ENCODE measurements at regions not wholly inside any gene's neighbourhood (a gene's known extent, or its start where the extent isn't known, plus 50 kb on each side); places are given as distances from the start of the nearest gene placed in this dataset.

DNA sequence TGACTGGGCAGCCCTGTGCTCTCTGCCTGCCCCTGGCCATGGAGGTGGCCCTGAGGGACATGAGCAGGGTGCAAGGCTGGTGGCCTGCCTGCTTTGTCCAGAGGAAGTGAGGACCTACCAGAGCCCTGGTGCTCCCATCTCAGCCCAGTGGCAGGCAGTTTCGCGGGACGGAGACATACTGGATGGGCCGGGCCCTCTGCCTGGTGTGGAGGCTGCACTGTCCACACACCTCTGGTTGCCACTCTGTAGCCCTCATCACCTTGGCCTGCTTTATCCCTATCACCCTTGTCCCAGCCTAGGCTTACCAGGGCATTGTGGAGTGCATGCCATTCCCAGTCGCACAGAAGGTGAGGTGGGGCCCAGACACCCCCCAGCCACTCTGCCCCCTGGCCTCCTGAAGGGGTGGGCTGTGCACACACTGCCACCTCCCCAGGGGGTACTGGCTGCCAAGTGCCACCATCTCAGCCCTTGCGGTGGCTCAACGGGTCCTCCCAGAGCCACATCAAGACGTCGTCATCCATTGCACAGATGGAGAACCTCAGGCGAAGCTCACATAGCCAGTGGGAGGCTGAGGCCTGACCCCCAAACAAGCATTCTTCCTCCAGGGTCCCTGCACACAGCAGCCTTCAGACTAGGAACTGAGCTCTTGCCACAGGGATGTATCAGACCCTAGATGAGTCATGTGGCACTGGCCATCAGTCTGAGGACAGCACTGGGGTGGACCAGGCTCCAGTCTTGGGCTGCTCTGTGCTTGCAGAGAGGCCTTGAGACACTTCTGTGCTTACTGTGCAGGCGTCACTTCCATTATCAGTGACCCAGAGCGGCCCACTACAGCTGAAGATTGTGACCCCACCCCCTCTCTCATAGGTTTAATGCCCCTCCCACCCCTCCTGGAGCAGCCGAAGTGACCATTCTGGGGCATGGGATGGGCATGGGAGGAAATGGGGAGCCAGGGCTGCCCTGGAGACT is 176.1 kb downstream of the IGLL1 start:
- TF ChIP-seq FOXM1 (IDR thresholded peaks at IDR 0.05; ENCODE audit: borderline replicate concordance), result no peak
- TF ChIP-seq ZNF384 (IDR thresholded peaks at IDR 0.05), result no peak
- no peak for TF ChIP-seq LEF1 (IDR thresholded peaks at IDR 0.05; ENCODE audit: borderline replicate concordance)
- no peak for TF ChIP-seq HDGF (IDR thresholded peaks at IDR 0.05; ENCODE audit: borderline replicate concordance)
- no peak for TF ChIP-seq CTBP1 (IDR thresholded peaks at IDR 0.05; ENCODE audit: borderline replicate concordance)
- TF ChIP-seq NFRKB (IDR thresholded peaks at IDR 0.05), result no peak
- TF ChIP-seq SP1 (IDR thresholded peaks at IDR 0.05), result no peak
- TF ChIP-seq FOXK2 (IDR thresholded peaks at IDR 0.05), result no peak
- TF ChIP-seq, protein P1, sequence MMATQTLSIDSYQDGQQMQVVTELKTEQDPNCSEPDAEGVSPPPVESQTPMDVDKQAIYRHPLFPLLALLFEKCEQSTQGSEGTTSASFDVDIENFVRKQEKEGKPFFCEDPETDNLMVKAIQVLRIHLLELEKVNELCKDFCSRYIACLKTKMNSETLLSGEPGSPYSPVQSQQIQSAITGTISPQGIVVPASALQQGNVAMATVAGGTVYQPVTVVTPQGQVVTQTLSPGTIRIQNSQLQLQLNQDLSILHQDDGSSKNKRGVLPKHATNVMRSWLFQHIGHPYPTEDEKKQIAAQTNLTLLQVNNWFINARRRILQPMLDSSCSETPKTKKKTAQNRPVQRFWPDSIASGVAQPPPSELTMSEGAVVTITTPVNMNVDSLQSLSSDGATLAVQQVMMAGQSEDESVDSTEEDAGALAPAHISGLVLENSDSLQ (IDR thresholded peaks at IDR 0.05), result no peak
- TF ChIP-seq FOXA1 (IDR thresholded peaks at IDR 0.05), result no peak
- TF ChIP-seq BHLHE40 (IDR thresholded peaks at IDR 0.05; ENCODE audit: borderline replicate concordance), result no peak
- no peak for DNase-seq (ENCODE audit: extremely low spot score)
- CTCF ChIA-PET, result interaction anchor here (0.9 kb wide), 1 partner anchor 18 kb away, joined by 3 read pairs; no protein-coding TSS in a partner anchor
- POLR2A ChIA-PET, result no interaction called here

GRCh38 chr22:23403152-23403719 is 176.9 kb downstream of the IGLL1 start:
- ChIA-PET CTCF (interaction anchor here (0.9 kb wide), 1 partner anchor 18 kb away, joined by 3 read pairs; no protein-coding TSS in a partner anchor), POLR2A (no interaction called here)
- TF ChIP-seq CTBP1 (IDR thresholded peaks at IDR 0.05; ENCODE audit: borderline replicate concordance) (no peak), TARDBP (IDR thresholded peaks at IDR 0.05) (no peak), L3MBTL2 (conservative IDR thresholded peaks at IDR 0.05) (no peak), NFRKB (IDR thresholded peaks at IDR 0.05) (no peak)
- no peak for DNase-seq (ENCODE audit: extremely low spot score)

DNA sequence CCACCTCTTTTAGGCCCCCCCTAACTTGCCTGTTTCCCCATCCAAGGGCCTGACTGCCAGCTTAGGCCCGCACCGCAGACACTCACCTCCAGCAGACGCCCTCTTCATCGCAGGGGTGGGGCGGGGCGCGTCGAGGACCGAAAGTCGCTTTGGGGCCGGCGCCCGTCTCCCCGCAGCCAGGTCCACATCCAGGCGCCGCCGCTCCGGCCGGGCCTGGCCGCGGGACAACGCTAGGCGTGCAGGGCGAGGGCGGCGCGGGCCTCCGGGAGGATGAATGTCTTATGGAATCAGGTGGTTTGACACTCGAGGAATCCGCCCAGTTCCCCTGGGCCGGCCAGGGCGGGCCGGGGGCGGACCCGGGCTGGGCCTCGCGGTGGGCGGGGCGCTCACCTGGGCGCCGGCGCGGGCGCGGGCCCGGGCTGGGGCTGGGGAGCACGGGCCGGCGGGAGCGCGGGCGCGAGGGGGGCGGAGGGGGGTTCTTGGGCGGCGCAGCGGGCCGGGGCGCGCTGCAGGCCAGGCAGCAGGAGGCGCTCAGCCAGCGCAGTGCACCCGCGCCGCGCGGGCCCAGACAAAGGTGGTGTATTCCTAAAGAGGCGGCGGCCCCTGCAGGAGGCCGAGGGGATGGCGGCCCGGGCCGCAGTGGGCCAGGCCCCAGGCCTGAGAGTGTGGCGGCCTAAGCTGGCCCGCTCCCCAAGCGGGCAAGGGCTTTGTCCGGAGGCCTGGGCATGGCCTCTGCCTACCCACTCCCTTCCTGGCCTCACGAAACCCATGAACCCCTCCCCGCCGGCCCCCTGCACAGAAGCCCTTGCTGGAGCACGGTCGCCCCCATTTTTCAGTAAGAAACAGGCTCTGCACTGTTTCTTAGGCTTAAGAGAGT is 177.6 kb downstream of the IGLL1 start:
- DNase-seq (ENCODE audit: extremely low spot score), result peak; percentile 91
- TF ChIP-seq SUZ12 (IDR thresholded peaks at IDR 0.05) (no peak), ELF4 (IDR thresholded peaks at IDR 0.05) (no peak), BHLHE40 (IDR thresholded peaks at IDR 0.05; ENCODE audit: borderline replicate concordance) (no peak), CTBP1 (IDR thresholded peaks at IDR 0.05; ENCODE audit: borderline replicate concordance) (no peak), TARDBP (IDR thresholded peaks at IDR 0.05) (no peak), FOXM1 (IDR thresholded peaks at IDR 0.05; ENCODE audit: borderline replicate concordance) (no peak), FOXA1 (IDR thresholded peaks at IDR 0.05) (no peak), L3MBTL2 (conservative IDR thresholded peaks at IDR 0.05) (no peak), ZNF384 (IDR thresholded peaks at IDR 0.05) (no peak), HDGF (IDR thresholded peaks at IDR 0.05; ENCODE audit: borderline replicate concordance) (no peak), LEF1 (IDR thresholded peaks at IDR 0.05; ENCODE audit: borderline replicate concordance) (no peak), SP1 (IDR thresholded peaks at IDR 0.05) (no peak), ARNT (IDR thresholded peaks at IDR 0.05) (no peak), FOXK2 (IDR thresholded peaks at IDR 0.05) (no peak), NFRKB (IDR thresholded peaks at IDR 0.05) (no peak)
- TF ChIP-seq, protein P1 (IDR thresholded peaks at IDR 0.05), result no peak
- POLR2A ChIA-PET, result no interaction called here
- CTCF ChIA-PET, result interaction anchor here (0.9 kb wide), 1 partner anchor 17 kb away, joined by 3 read pairs; no protein-coding TSS in a partner anchor

GRCh38 chr22:23401910-23402274 is 178.2 kb downstream of the IGLL1 start:
- TF ChIP-seq HDGF (IDR thresholded peaks at IDR 0.05; ENCODE audit: borderline replicate concordance), result no peak
- no peak for TF ChIP-seq NFRKB (IDR thresholded peaks at IDR 0.05)
- no peak for TF ChIP-seq FOXM1 (IDR thresholded peaks at IDR 0.05; ENCODE audit: borderline replicate concordance)
- no peak for TF ChIP-seq LEF1 (IDR thresholded peaks at IDR 0.05; ENCODE audit: borderline replicate concordance)
- TF ChIP-seq FOXA1 (IDR thresholded peaks at IDR 0.05), result no peak
- no peak for TF ChIP-seq BHLHE40 (IDR thresholded peaks at IDR 0.05; ENCODE audit: borderline replicate concordance)
- TF ChIP-seq L3MBTL2 (conservative IDR thresholded peaks at IDR 0.05), result no peak
- no peak for TF ChIP-seq ZNF384 (IDR thresholded peaks at IDR 0.05)
- no peak for TF ChIP-seq SUZ12 (IDR thresholded peaks at IDR 0.05)
- TF ChIP-seq FOXK2 (IDR thresholded peaks at IDR 0.05), result no peak
- no peak for TF ChIP-seq ELF4 (IDR thresholded peaks at IDR 0.05)
- TF ChIP-seq ARNT (IDR thresholded peaks at IDR 0.05), result no peak
- TF ChIP-seq TARDBP (IDR thresholded peaks at IDR 0.05), result no peak
- POLR2A ChIA-PET, result no interaction called here
- no peak for DNase-seq (ENCODE audit: extremely low spot score)
- CTCF ChIA-PET, result no interaction called here

DNA sequence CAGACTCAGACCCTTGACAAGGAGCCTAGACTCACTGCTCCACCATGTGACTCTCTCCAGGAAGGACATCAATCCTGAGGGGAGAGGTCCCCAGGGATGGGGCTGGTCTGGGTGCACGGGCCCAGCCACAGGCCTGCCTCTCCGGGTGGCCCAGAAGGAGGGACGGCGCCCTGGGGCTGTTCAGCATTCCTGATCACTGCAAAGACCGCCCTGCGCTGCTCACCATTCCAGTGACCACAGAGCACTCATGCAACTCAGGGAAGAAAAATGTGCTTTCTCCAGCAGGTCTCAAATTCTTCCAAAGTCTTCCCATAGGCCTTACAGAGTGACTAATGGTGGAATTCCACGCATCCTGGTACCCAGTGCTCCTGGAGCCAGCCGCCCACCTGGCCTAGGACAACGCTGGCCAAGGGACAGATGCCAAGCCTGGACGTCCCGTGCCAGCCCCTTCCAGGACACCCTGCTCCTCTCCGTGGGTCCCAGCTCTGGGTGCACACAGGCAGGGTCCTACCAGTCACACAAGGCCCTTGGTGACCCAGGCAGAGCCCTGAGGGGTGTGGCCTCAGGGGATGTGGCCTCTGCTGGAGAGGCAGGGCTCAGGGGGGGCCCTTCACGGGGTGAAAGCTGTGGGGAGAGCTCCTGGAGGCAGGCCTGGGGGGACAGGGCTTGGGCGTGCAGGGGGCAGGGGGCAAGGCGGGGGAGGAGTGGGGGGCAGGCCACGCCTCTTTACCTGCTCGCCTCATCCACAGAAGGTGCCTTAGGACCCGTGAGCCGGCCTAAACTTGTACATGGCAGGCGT is 178.8 kb downstream of the IGLL1 start:
- ChIA-PET POLR2A (no interaction called here), CTCF (no interaction called here)
- DNase-seq (ENCODE audit: extremely low spot score), result no peak
- TF ChIP-seq SUZ12 (IDR thresholded peaks at IDR 0.05) (no peak), FOXA1 (IDR thresholded peaks at IDR 0.05) (no peak), TARDBP (IDR thresholded peaks at IDR 0.05) (no peak), HDGF (IDR thresholded peaks at IDR 0.05; ENCODE audit: borderline replicate concordance) (no peak), ELF4 (IDR thresholded peaks at IDR 0.05) (no peak), SP1 (IDR thresholded peaks at IDR 0.05) (no peak), ARNT (IDR thresholded peaks at IDR 0.05) (no peak), FOXM1 (IDR thresholded peaks at IDR 0.05; ENCODE audit: borderline replicate concordance) (no peak), CTBP1 (IDR thresholded peaks at IDR 0.05; ENCODE audit: borderline replicate concordance) (no peak), FOXK2 (IDR thresholded peaks at IDR 0.05) (no peak)
